ENCODE measurements at regions not wholly inside any gene's neighbourhood (a gene's known extent, or its start where the extent isn't known, plus 50 kb on each side); places are given as distances from the start of the nearest gene placed in this dataset.

DNA sequence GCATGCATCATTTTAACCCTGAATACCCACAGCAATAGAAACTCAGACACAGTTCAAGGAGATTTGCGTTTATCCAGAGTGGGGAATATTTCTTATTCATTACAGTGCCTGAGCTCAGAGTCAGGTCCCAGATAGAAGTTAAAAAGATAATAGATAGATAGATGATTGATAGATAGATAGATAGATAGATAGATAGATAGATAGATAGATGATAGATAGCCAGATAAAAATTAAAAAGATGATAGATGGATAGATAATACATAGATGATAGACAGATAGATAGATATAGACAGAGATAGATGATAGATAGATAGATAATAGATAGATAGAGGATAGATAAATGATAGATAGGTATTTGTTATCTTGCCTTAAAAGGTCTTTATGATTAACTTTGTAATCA lies 184.7 kb downstream of the MYLK4 start:
- Histone ChIP-seq H3K27ac (no peak overlapping the region), H3K4me3 (no peak overlapping the region)

DNA sequence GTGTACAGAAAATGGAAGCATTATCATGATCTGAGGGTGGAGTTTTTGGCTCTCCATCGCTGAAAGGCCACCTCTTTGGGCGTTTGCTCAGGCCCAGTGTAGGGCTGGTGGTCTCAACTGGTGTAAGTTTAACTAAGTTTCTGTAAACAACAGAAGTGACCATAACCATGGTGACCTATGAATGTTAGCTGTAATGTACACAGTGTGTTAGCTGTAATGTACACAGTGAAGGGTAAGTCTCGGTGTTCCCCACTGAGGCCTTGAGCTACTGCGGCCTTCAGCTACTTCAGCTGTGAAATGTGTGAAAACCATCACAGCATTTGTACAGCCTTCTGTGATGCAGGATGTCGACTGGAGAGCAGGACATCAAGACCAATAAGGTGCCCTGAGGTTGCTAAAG lies 185.2 kb downstream of the MYLK4 start:
- no peak overlapping the region for H3K4me3 ChIP-seq
- H3K27ac ChIP-seq, result no peak overlapping the region

DNA sequence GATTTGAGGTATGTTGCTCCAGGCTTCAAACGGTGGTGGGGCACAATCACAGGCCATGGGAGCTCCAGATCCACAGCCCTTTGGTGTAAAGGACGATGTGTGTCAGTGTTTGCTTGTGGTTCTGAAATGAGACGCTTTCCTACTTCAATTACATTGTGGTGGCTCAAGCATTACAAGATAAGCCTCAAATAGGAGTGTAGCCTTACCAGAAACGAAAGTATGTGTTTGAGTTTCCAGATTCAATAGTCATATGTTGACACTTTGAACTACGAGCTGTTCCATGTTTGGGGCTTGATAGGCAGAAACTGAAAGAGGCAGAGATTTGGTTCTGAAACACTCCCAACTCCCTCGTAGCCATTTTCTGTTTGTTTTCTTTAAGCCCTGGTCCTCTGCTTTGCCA lies 187.1 kb downstream of the MYLK4 start:
- Histone ChIP-seq H3K4me3 (no peak overlapping the region), H3K27ac (no peak overlapping the region)

GRCh38 chr6:2562721-2563451 lies 187.8 kb downstream of the MYLK4 start:
- H3K27ac ChIP-seq, result no peak overlapping the region
- H3K4me3 ChIP-seq, result no peak overlapping the region

DNA sequence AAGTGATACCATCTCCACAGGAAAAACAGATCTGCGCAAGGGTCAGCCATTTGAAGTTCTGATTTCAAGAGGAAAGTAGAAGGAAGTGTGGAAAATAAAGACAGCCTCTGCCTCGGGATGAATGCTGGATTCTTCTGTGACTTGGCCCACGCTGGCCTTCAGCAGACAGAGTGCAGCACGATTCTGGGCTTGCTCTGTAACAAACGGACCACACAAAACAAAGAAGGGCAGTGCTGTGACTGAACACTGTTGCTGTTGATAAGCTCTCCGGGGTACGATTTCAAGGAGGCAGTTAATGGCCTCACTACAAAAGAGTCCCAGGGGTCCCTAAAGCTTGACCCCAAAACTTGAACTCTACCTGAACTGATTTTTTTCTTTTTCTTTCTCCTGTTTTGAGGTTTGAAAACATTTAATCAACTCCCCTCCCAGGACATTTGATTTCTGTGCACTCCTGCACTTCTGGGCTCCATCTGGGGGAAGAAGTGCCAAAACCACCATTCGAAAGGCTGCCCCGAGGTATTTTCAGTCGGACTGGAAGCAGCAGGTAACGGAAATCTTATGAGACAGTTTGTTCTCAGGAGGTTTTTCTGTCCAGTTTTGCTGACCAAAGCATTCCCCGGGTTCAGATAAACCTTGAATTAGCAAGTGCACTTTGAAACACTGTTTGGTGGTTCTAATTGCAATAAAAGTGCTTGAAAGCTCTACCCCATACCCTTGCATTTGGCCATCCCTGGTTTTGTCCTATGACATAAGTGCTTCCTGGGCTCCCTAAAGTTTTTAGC lies 189.6 kb downstream of the MYLK4 start:
- Histone ChIP-seq H3K27ac (no peak overlapping the region), H3K4me3 (no peak overlapping the region)

GRCh38 chr6:2560140-2560818 lies 190.4 kb downstream of the MYLK4 start:
- Histone ChIP-seq H3K27ac (no peak overlapping the region), H3K4me3 (no peak overlapping the region)

DNA sequence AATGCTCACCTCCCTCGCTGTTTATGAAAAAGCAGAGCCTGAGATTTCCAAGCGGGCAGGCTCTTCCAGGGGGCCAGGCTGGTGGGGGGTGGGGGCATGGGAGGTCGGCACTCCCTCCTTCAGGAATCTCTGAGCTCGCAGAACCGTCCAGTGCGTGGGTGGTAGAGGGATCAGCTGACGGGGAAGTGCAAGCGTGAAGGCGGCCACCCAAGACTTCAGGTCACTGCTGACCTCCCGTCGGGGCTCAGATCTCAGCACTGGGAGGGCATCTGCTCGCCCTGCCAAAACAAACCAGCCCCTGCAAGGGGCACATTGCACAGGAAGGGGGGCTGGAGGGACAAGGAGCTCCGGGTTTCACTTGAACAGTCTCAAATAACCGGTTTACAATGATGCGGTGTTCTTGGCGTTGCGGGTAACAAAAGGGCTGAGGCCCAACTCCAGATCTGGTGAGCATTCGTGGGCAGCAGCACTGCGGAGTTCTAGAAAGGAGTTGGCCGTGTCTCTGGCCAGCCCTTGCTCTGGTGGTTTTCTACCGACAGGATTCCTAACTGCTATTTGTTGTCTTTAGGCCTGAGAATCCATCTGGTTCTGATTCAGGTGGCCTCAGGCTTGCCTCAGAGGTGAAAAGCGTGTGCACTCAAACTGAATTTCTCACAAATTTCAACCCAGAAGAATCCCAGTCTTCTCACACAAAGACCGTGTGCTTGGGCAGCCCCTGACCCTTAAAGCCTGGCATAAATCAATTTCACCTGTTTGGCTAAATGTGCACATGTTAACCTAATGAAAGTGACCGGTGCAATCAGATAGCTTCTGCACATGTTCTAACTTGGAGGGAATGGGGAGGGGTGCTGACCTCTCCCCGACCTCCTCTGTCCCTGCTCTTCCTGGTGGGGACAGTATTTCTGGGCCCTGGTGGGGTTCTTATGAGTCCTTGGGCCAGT lies 191.6 kb downstream of the MYLK4 start:
- Histone ChIP-seq H3K4me3 (no peak overlapping the region), H3K27ac (no peak overlapping the region)

DNA sequence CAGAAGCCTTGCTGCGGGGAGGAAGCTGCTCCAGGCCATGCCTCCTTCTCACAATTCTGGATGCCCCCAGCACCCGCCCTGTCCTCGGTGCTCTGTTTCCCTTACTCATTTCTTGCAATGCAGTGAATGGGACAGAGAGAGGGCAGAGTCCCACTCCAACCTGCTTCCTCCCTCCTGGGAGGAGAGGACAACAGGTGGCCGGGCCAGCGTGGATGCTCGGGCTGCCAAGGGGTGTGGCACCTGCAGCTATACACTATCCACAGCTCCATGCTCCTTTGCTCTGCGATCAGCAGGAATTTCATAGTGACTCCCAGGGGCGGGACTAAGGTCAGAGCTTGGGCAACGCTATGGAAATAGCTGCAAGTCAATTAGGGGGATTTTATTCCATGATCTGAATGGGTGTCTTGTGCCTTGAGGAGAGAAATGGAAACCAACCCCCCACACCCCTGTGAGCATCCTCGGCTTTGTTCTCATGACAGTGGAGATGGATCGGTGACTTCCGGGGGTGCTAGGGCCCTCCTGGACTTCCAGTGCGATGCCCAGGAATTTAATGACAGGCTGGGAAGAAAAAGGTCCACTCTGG lies 192.5 kb downstream of the MYLK4 start:
- Histone ChIP-seq H3K27ac (no peak overlapping the region), H3K4me3 (no peak overlapping the region)

DNA sequence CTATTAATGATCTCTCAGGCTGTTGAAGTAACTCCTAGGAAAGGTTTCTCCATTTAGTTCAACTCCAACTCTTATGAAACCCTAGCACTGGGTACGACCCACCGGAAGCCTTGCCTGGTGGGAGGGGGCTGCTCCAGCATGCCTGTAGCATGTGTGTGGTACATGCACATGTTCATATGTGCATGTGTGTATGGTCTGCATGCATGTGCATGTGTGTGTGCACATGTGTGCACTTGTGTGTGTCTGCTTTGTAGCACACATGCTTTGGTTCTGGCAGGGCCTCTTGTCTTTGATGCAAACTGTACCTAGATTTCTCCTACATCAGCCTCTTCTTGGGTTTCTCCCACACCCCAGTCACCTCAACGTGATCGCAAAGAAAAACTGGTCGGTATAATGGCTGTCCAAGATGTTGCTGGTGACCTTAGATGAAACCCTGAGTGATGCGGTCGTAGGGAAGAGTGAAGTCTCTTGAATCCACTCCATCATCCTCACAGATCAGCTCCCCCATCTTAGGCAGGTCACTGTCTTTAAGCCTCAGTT lies 193.5 kb downstream of the MYLK4 start:
- no peak overlapping the region for H3K4me3 ChIP-seq
- H3K27ac ChIP-seq, result no peak overlapping the region

- no peak overlapping the region for H3K27ac ChIP-seq
- no peak overlapping the region for H3K4me3 ChIP-seq
These were observed 194.0 kb downstream of the MYLK4 start for GRCh38 chr6:2556761-2557160.

GRCh38 chr6:2554651-2555260 lies 196.0 kb downstream of the MYLK4 start:
- H3K27ac ChIP-seq, result no peak overlapping the region

GRCh38 chr6:2552526-2553154 lies 198.1 kb downstream of the MYLK4 start:
- no peak overlapping the region for H3K27ac ChIP-seq
- H3K4me3 ChIP-seq, result no peak overlapping the region

More at GRCh38 chr6:2554651-2555260, 196.0 kb downstream of the MYLK4 start:
- no peak overlapping the region for H3K4me3 ChIP-seq

GRCh38 chr6:2551705-2552104 lies 199.0 kb downstream of the MYLK4 start:
- H3K4me3 ChIP-seq, result no peak overlapping the region
- no peak overlapping the region for H3K27ac ChIP-seq

DNA sequence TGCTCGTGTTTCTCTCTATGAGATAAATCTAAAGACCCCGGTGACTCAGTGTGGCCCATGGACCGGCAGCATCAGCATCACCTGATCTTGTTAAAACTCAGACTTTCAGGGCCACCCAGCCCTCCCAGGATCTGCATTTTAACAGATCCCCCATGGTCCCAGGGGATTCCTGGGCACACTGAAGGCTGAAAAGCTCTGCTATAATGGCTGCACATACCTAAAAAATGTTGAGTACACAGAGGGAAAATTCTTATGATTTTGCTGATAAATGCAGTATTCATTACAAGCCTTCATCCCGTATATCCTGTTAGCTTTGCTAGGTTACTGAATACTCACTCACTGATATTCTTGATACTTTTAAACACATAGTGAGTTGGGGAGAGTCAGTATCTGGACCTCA lies 200.5 kb downstream of the MYLK4 start:
- Histone ChIP-seq H3K4me3 (no peak overlapping the region), H3K27ac (no peak overlapping the region)

GRCh38 chr6:2549834-2550233 lies 200.9 kb downstream of the MYLK4 start:
- Histone ChIP-seq H3K27ac (no peak overlapping the region), H3K4me3 (no peak overlapping the region)

DNA sequence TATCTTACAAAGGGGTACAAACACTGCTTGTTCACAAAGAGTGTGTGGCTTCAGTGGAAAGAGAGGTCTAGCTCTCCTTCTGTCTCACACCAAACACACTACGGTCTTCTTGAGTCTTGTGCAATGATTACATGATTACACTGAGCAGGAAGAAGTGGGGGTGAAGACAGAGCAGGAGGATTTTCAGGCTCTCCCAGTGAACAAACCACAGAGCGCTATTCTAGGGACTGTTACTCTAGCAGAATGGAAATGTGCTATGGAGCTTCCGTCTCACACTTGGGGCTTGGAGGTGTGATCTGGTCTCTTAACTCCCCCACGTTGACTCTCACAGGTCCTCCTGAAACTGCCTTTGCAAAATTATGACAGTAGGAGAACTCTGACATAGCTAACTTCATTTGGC lies 203.4 kb downstream of the MYLK4 start:
- no peak overlapping the region for H3K27ac ChIP-seq
- no peak overlapping the region for H3K4me3 ChIP-seq

GRCh38 chr6:2546901-2547300 lies 203.8 kb downstream of the MYLK4 start:
- H3K27ac ChIP-seq, result no peak overlapping the region
- no peak overlapping the region for H3K4me3 ChIP-seq

GRCh38 chr6:2545383-2546038 lies 205.2 kb downstream of the MYLK4 start:
- Histone ChIP-seq H3K27ac (no peak overlapping the region), H3K4me3 (no peak overlapping the region)
